Upper lobe of right lung (tissue), 1 donor: ENCODE measurements at regions not wholly inside any gene's neighbourhood (a gene's known extent, or its start where the extent isn't known, plus 50 kb on each side); places are given as distances from the start of the nearest gene placed in this dataset.
"Not testable (repeated sequence)": the region's sequence is repeated elsewhere in the genome, so short reads cannot be mapped to it uniquely, and the experiment has no call there.

ENCODE experiments used
- ATAC-seq: fragments of 200-7000 bp; cut with Tn5 transposase; one replicate; pipeline ENCODE4 v1.9.1; 2020; ENCODE audit warnings: mild to moderate bottlenecking, moderate library complexity
- DNase-seq: peaks from one replicate; pipeline ENCODE4 v3.0.0-alpha.2; 2020
- H3K27ac ChIP-seq: fragments of 200-600 bp; one replicate; pipeline ENCODE4 v1.8.0; 2022
- H3K27me3 ChIP-seq: fragments of 200-600 bp; one replicate; pipeline ENCODE4 v1.8.0; 2022; ENCODE audit warnings: mild to moderate bottlenecking
- H3K36me3 ChIP-seq: fragments of 200-600 bp; one replicate; pipeline ENCODE4 v1.8.0; 2022
- H3K4me1 ChIP-seq: fragments of 200-600 bp; one replicate; pipeline ENCODE4 v1.8.0; 2022
- H3K4me3 ChIP-seq: fragments of 200-600 bp; one replicate; pipeline ENCODE4 v1.8.0; 2022; ENCODE audit warnings: mild to moderate bottlenecking
- H3K9me3 ChIP-seq: fragments of 200-600 bp; one replicate; pipeline ENCODE4 v1.8.0; 2022
- CTCF ChIP-seq: fragments of 200-600 bp; IDR thresholded peaks from one replicate; pipeline ENCODE4 v1.8.0; 2022; ENCODE audit warnings: antibody characterized with exemption
- intact Hi-C: fragments of 100-400 bp; cut with DNase I; formaldehyde crosslinking; loops from one replicate; pipeline ENCODE4 v1.11.0; 2022
- donor health status: DM: no; HTN: yes; CAD: no; lungs with severe emphysema.

- Histone ChIP-seq H3K36me3 (no peaks in the 10 kb centered on the region), H3K4me1 (no peaks in the 10 kb centered on the region), H3K27ac (no peak overlapping the region), H3K27me3 (no peaks in the 10 kb centered on the region), H3K9me3 (no peaks in the 10 kb centered on the region), H3K4me3 (no peak overlapping the region)
- no peak for TF ChIP-seq CTCF
- DNase-seq (no peak), ATAC-seq (no peak)
- intact Hi-C loops: no loop called here
Observed at GRCh38 chr12:42873401-42873800, 283.9 kb upstream of the PRICKLE1 start.

GRCh38 chr12:42871816-42872215 lies 282.3 kb upstream of the PRICKLE1 start:
- Histone ChIP-seq H3K36me3 (no peaks in the 10 kb centered on the region), H3K4me1 (no peaks in the 10 kb centered on the region), H3K9me3 (no peaks in the 10 kb centered on the region), H3K27ac (no peak overlapping the region), H3K4me3 (no peak overlapping the region), H3K27me3 (no peaks in the 10 kb centered on the region)
- no peak for TF ChIP-seq CTCF
- DNase-seq: no peak
- intact Hi-C loops: no loop called here
- no peak for ATAC-seq

- Histone ChIP-seq H3K4me1 (no peaks in the 10 kb centered on the region), H3K4me3 (no peak overlapping the region), H3K27ac (no peak overlapping the region), H3K9me3 (no peaks in the 10 kb centered on the region), H3K36me3 (no peaks in the 10 kb centered on the region), H3K27me3 (no peaks in the 10 kb centered on the region)
- DNase-seq: no peak
- intact Hi-C loops: no loop called here
- no peak for ATAC-seq
- no peak for TF ChIP-seq CTCF
Observed at GRCh38 chr12:42868291-42868690, 278.7 kb upstream of the PRICKLE1 start.

GRCh38 chr12:42865282-42865681 lies 275.7 kb upstream of the PRICKLE1 start:
- ATAC-seq (no peak), DNase-seq (no peak)
- H3K4me1 ChIP-seq: no peaks in the 10 kb centered on the region
- H3K9me3 ChIP-seq: no peaks in the 10 kb centered on the region
- intact Hi-C loops: no loop called here
- no peak overlapping the region for H3K4me3 ChIP-seq
- no peaks in the 10 kb centered on the region for H3K36me3 ChIP-seq
- no peak for TF ChIP-seq CTCF
- H3K27ac ChIP-seq: no peak overlapping the region
- H3K27me3 ChIP-seq: no peaks in the 10 kb centered on the region

- no peak for DNase-seq
- no peak overlapping the region for H3K27ac ChIP-seq
- intact Hi-C loops: no loop called here
- no peak for TF ChIP-seq CTCF
- no peaks in the 10 kb centered on the region for H3K9me3 ChIP-seq
- H3K27me3 ChIP-seq: no peaks in the 10 kb centered on the region
- no peak for ATAC-seq
- no peaks in the 10 kb centered on the region for H3K4me1 ChIP-seq
- no peak overlapping the region for H3K4me3 ChIP-seq
- no peaks in the 10 kb centered on the region for H3K36me3 ChIP-seq
Observed at GRCh38 chr12:42862055-42862454, 272.5 kb upstream of the PRICKLE1 start.

- intact Hi-C loops, H3K4me3 ChIP-seq, H3K27me3 ChIP-seq, H3K27ac ChIP-seq, H3K9me3 ChIP-seq, ATAC-seq, DNase-seq, H3K4me1 ChIP-seq, H3K36me3 ChIP-seq: not testable (repeated sequence)
Observed at GRCh38 chr12:42860331-42860730, 270.8 kb upstream of the PRICKLE1 start.
